CD4-positive, alpha-beta T cell (primary cell): ENCODE measurements at regions not wholly inside any gene's neighbourhood (a gene's known extent, or its start where the extent isn't known, plus 50 kb on each side); places are given as distances from the start of the nearest gene placed in this dataset.
"Not testable (repeated sequence)": the region's sequence is repeated elsewhere in the genome, so short reads cannot be mapped to it uniquely, and the experiment has no call there.

Experiments used
- ATAC-seq: fragments of 200-7000 bp; cut with Tn5 transposase; one replicate; pipeline ENCODE4 v1.10.0; 2022; ENCODE audit warnings: mild to moderate bottlenecking; ENCODE audit not compliant: poor library complexity
- CTCF ChIA-PET: fragments of 350-600 bp; sonication (Branson Sonifier 250); formaldehyde crosslinking; loops from one replicate; lab custom pipeline; 2021; ENCODE audit warnings: antibody characterized with exemption, inconsistent platforms; lab: Charles Lee
- POLR2A ChIA-PET: fragments of 350-600 bp; sonication (Branson Sonifier 250); formaldehyde crosslinking; loops from one replicate; lab custom pipeline; 2021; ENCODE audit warnings: antibody characterized with exemption, inconsistent platforms; lab: Charles Lee
- DNase-seq, 14 experiments: peaks; one replicate each; pipeline ENCODE4 v3.0.0-alpha.2; 2013 to 2020; ENCODE audit warnings: mixed read lengths in 2 of 14
- H3K27ac ChIP-seq, 2 donors: one replicate each; pipeline versions ENCODE4 v1.5.1 to v1.7.0; 2013; ENCODE audit warnings: low read length in 2 of 2, low read depth in 1 of 2, mild to moderate bottlenecking in 1 of 2
- H3K27me3 ChIP-seq, 2 experiments: 1 replicate in 1 of 2; 2 replicates in 1 of 2; pipeline versions ENCODE4 v1.6.1 to v1.7.0; 2013; ENCODE audit warnings: low read length in 2 of 2, control low read depth in 1 of 2, mild to moderate bottlenecking in 1 of 2, moderate library complexity in 1 of 2; ENCODE audit not compliant: insufficient read depth in 2 of 2, control insufficient read depth in 1 of 2
- H3K36me3 ChIP-seq: one replicate; pipeline ENCODE4 v1.6.1; 2013; ENCODE audit warnings: low read length, control low read depth; ENCODE audit not compliant: insufficient read depth
- H3K4me1 ChIP-seq: one replicate; pipeline ENCODE4 v1.6.1; 2013; ENCODE audit warnings: low read length, control low read depth; ENCODE audit not compliant: insufficient read depth
- H3K4me3 ChIP-seq: one replicate; pipeline ENCODE4 v1.5.1; 2013; ENCODE audit warnings: mild to moderate bottlenecking, low read length, moderate library complexity
- H3K9me3 ChIP-seq, 2 experiments: 1 replicate in 1 of 2; 2 replicates in 1 of 2; pipeline versions ENCODE4 v1.6.1 to v1.7.0; 2013; ENCODE audit warnings: low read length in 2 of 2, mild to moderate bottlenecking in 2 of 2, control low read depth in 1 of 2, moderate library complexity in 1 of 2; ENCODE audit not compliant: control insufficient read depth in 1 of 2, insufficient read depth in 1 of 2
- H3K27ac Mint-ChIP-seq: one replicate; pipeline ENCODE4 v1.8.0; 2020; ENCODE audit warnings: mixed read lengths
- H3K27me3 Mint-ChIP-seq: one replicate; pipeline ENCODE4 v1.8.0; 2021; ENCODE audit warnings: mixed read lengths
- H3K36me3 Mint-ChIP-seq: one replicate; pipeline ENCODE4 v1.8.0; 2021; ENCODE audit warnings: low read depth, mixed read lengths
- H3K4me1 Mint-ChIP-seq: one replicate; pipeline ENCODE4 v1.8.0; 2021; ENCODE audit warnings: low read depth, mixed read lengths
- H3K4me3 Mint-ChIP-seq: one replicate; pipeline ENCODE4 v1.8.0; 2020; ENCODE audit warnings: mild to moderate bottlenecking, mixed read lengths
- H3K9me3 Mint-ChIP-seq: one replicate; pipeline ENCODE4 v1.8.0; 2020; ENCODE audit warnings: mixed read lengths
- intact Hi-C, 2 experiments: fragments of 100-400 bp; cut with DNase I in 1 of 2; cut with micrococcal nuclease in 1 of 2; formaldehyde crosslinking; loops; one replicate each; pipeline versions ENCODE4 v1.15.1 to v1.9.0; 2023 to 2025; cut with DNase I, micrococcal nuclease
- TF ChIP-seq, protein P1 (sequence below): fragments of 200-600 bp; IDR thresholded peaks from one replicate; pipeline ENCODE4 v1.8.0; 2022; ENCODE audit warnings: antibody characterized with exemption, mild to moderate bottlenecking

DNA sequence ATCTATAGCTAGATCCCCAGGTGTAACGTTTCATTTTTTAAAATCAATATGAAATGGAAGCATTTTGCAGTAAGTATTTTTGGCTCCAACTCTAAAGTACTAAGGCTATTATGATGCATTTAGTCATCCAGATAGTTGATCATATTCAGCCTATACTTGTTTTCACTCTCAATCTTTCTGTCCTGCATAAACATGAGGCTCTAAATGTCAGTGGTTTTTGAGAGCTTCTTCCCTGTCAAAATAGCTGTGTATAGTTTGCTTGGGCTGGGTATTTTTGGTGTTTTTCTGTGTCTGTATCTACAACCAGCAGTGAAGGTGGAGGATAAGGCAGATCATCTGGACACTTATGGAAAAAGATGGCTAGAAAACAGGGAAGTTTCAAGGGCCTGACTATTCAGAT, 128.0 kb downstream of the LRRN1 start:
- ChIA-PET POLR2A (no interaction called here), CTCF (no interaction called here)

DNA sequence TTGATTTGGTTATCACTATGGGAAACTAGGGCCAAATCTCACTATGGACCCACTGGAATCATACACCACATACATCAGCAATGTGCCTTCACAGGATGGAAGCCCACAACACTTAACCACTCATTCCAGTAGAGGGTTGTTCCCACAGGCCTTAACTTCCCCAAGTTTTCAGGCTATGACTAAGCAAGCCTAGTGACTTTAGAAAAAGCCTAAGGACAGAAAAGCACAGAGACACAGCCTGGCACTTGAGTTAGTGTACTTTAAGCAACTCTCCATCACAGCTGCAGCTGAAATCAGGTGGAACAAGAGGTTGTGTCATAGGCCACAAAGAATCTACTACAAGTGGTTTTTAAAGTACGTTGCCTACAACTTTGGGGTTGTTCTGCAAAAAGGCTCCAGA, 128.7 kb downstream of the LRRN1 start:
- no peak overlapping the region for H3K4me3 Mint-ChIP-seq
- CTCF ChIA-PET: no interaction called here
- H3K27ac ChIP-seq: no peak overlapping the region
- no peaks in the 10 kb centered on the region for H3K9me3 ChIP-seq
- no peaks in the 10 kb centered on the region for H3K4me1 ChIP-seq
- no peaks in the 10 kb centered on the region for H3K27me3 ChIP-seq
- no peaks in the 10 kb centered on the region for H3K4me1 Mint-ChIP-seq
- POLR2A ChIA-PET: no interaction called here
- DNase-seq (no peak), ATAC-seq (no peak)
- intact Hi-C loops: no loop called here
- TF ChIP-seq, protein P1, sequence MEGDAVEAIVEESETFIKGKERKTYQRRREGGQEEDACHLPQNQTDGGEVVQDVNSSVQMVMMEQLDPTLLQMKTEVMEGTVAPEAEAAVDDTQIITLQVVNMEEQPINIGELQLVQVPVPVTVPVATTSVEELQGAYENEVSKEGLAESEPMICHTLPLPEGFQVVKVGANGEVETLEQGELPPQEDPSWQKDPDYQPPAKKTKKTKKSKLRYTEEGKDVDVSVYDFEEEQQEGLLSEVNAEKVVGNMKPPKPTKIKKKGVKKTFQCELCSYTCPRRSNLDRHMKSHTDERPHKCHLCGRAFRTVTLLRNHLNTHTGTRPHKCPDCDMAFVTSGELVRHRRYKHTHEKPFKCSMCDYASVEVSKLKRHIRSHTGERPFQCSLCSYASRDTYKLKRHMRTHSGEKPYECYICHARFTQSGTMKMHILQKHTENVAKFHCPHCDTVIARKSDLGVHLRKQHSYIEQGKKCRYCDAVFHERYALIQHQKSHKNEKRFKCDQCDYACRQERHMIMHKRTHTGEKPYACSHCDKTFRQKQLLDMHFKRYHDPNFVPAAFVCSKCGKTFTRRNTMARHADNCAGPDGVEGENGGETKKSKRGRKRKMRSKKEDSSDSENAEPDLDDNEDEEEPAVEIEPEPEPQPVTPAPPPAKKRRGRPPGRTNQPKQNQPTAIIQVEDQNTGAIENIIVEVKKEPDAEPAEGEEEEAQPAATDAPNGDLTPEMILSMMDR: no peak
- H3K36me3 Mint-ChIP-seq: no peaks in the 10 kb centered on the region
- no peaks in the 10 kb centered on the region for H3K36me3 ChIP-seq
- no peak overlapping the region for H3K4me3 ChIP-seq
- H3K27me3 Mint-ChIP-seq: no peaks in the 10 kb centered on the region
- H3K27ac Mint-ChIP-seq: no peak overlapping the region
- H3K9me3 Mint-ChIP-seq: peaks cover 15% of the 10 kb centered on the region

More for the DNA sequence above, 128.0 kb downstream of the LRRN1 start:
- no peaks in the 10 kb centered on the region for H3K27me3 Mint-ChIP-seq
- ATAC-seq: no peak
- no peaks in the 10 kb centered on the region for H3K36me3 ChIP-seq
- H3K36me3 Mint-ChIP-seq: no peaks in the 10 kb centered on the region
- no peak for DNase-seq
- H3K27me3 ChIP-seq: no peaks in the 10 kb centered on the region
- H3K9me3 ChIP-seq: no peaks in the 10 kb centered on the region
- TF ChIP-seq, protein P1: no peak
- no peak overlapping the region for H3K27ac ChIP-seq
- H3K4me3 Mint-ChIP-seq: no peak overlapping the region
- no peak overlapping the region for H3K4me3 ChIP-seq
- peaks cover 14% of the 10 kb centered on the region for H3K9me3 Mint-ChIP-seq
- no peaks in the 10 kb centered on the region for H3K4me1 ChIP-seq
- H3K4me1 Mint-ChIP-seq: no peaks in the 10 kb centered on the region
- no peak overlapping the region for H3K27ac Mint-ChIP-seq
- intact Hi-C loops: no loop called here

DNA sequence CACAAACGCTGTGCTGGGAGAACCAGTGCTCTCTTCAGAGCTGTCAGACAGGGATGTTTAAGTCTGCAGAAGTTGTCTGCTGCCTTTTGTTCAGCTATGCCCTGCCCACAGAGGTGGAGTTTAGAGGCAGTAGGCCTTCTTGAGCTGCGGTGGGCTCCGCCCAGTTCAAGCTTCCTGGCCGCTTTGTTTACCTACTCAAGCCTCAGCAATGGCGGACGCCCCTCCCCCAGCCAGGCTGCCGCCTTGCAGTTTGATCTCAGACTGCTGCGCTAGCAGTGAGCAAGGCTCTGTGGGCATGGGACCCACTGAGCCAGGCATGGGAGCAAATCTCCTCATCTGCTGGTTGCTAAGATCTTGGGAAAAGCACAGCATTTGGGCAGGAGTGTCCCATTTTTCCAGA, 142.1 kb downstream of the LRRN1 start:
- POLR2A ChIA-PET, intact Hi-C loops, H3K27ac Mint-ChIP-seq, H3K27me3 Mint-ChIP-seq, H3K27ac ChIP-seq, H3K4me3 ChIP-seq, H3K36me3 ChIP-seq, H3K4me3 Mint-ChIP-seq, H3K4me1 ChIP-seq, H3K27me3 ChIP-seq, H3K9me3 Mint-ChIP-seq, CTCF ChIA-PET, H3K4me1 Mint-ChIP-seq, ATAC-seq, H3K9me3 ChIP-seq, H3K36me3 Mint-ChIP-seq: not testable (repeated sequence)
- peak in 1 of 14 experiments; percentile 0 for DNase-seq

DNA sequence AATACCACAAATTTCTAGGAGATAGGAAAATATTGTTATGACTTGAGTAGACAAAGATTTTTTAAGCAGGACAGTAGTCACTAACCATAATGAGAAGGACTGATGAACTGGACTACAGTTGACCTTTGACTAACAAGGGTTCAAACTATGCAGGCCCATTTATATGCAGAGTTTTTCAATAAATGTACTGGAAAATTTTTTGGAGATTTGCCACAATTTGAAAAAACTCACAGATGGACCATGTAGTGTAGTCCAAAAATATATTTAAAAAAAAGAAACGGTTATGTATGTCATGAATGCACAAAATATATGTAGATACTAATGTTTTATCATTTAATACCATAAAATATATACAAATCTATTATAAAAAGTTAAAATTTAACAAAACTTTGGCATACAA, 151.8 kb downstream of the LRRN1 start:
- peaks cover 5% of the 10 kb centered on the region for H3K9me3 Mint-ChIP-seq
- Histone ChIP-seq H3K4me1 (no peaks in the 10 kb centered on the region), H3K27ac (no peak overlapping the region), H3K27me3 (no peaks in the 10 kb centered on the region), H3K36me3 (no peaks in the 10 kb centered on the region), H3K9me3 (no peaks in the 10 kb centered on the region), H3K4me3 (no peak overlapping the region)
- no peak for DNase-seq
- TF ChIP-seq, protein P1: no peak
- intact Hi-C loops: no loop called here
- H3K4me3 Mint-ChIP-seq: no peak overlapping the region
- H3K27me3 Mint-ChIP-seq: no peaks in the 10 kb centered on the region
- ChIA-PET CTCF (no interaction called here), POLR2A (no interaction called here)
- H3K36me3 Mint-ChIP-seq: no peaks in the 10 kb centered on the region
- ATAC-seq: no peak
- no peak overlapping the region for H3K27ac Mint-ChIP-seq
- H3K4me1 Mint-ChIP-seq: no peaks in the 10 kb centered on the region
